GM21381 (cell line): ENCODE measurements at regions not wholly inside any gene's neighbourhood (a gene's known extent, or its start where the extent isn't known, plus 50 kb on each side); places are given as distances from the start of the nearest gene placed in this dataset.

ENCODE experiments used
- ATAC-seq: cut with Tn5 transposase; IDR thresholded peaks from one replicate; pipeline ENCODE4 v1.9.1; 2021; ENCODE audit warnings: mild to moderate bottlenecking, moderate library complexity; ENCODE audit not compliant: unreplicated experiment

DNA sequence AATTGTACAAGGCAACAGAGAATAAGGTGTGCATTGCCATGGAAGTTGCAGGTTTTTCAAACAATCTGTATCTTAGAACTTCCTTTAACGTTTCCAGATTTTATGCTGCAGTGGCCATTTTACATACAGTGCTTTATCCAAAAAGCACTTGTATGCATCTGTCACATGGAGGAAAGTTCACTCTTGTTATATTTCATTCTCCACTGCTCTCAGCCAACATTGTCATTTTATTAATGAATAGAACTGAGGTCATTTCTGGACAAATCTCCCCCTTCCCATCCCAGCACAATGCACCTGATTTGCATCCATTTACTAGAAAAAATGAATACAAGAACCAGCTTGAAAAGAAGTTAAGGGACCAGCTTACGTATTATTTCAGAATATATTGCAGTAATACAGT lies 342.0 kb downstream of the USP25 start:
- ATAC-seq = no peak

DNA sequence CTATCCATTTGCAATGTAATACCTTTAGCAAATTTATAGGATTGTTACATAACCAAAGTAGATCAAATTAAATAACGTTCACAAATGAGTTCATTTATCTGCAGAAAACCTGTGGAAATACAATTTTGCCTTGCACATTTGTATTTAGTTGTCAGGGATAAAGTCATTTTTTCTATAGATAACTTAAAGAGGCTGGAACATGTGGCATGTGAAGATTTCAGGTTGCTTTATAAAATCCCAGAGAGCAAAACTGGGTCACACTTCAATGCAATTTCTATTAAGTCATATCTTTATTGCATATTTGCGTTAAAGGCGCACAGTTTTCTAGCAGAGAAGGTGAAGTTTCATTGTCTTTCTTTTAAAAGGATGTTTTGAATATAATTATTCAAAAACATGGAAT lies 342.4 kb downstream of the USP25 start:
- ATAC-seq = no peak

DNA sequence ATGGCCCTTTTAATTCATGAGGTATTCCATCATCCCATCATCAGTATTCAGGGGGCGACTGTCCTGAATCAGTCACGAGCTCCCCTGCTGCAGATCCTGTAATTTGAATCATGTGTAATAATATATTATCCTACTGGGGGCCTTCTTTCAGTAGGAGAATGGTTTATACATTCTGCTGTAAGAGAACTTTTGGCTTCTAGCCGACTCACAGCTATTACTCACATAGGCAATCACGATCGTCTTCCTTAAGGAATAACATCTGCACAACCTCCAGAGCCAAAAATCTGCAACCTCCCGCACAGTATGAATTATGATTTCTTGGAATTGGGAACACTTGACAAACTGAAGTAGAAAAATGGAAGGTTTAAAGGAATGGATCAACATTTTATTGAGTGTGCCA lies 343.0 kb downstream of the USP25 start:
- no peak for ATAC-seq

DNA sequence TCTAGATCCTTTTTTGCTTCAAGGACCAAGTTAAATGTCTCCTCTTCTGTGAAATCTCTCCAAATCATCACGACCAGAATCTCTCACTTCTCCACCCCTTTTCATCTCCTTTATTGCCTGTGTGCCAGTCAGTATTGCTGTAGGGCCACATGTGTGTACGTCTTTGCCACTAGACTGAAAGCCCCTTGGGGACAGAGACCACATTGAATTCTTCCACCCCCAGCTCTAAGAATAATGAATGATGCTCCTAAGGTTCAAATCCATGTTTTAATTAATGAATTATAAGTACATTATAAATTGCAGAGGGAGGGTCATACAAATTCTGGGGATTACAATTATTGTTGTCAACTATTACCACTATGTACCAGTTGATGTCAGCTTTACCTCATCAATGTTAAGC lies 343.8 kb downstream of the USP25 start:
- ATAC-seq = no peak

DNA sequence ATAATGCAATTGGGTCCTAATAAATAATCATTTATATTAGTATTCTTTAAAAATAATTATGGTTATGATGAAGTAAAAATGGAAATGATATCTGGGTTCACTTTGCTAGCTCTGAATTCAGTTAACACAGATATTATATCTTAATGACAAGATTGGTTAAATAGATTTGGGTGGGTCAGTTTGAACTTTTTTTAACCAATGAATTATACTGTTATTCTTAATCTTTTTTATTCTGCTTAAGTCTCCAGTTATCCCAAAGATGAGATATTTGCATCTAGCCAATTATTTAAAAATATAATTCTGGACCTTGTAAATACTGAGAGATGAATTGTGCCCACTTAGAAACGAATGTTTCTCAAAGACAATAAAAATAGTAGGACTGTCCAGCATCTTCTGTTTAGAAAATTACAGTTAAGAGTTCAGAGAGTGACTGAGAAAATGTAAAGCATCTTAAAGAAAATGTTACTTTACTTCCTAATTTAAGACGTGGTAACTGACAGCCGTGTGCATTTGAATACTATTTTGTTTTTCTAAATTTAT lies 345.2 kb downstream of the USP25 start:
- ATAC-seq = no peak

DNA sequence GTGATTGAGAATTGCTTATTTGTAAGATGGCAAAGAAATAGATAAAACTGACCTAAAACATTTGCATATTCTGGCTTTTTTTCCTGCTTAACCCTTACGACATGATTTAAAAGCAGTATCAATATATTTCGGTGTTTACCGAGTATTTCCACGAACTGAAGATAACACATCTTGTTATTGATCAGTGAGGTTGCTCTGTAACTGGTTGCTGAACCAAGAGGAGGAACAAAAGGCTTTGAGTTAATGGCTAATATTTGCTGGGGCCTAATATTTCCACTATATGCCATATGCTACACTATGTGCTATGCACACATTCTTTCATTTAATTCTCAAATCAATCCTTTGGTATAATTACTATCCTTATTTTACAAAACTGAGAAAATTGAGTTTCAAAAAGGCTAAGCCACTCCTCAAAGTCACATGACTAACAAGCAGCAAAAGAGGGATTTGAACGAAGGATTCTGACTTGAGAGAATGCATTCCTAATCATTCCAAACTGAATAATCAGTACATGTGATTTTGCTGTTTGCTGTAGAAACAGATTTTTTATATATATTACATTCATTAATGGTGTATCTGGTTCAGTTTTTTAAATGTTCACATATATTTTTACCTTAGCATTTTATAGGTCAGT lies 346.0 kb downstream of the USP25 start:
- ATAC-seq = no peak

DNA sequence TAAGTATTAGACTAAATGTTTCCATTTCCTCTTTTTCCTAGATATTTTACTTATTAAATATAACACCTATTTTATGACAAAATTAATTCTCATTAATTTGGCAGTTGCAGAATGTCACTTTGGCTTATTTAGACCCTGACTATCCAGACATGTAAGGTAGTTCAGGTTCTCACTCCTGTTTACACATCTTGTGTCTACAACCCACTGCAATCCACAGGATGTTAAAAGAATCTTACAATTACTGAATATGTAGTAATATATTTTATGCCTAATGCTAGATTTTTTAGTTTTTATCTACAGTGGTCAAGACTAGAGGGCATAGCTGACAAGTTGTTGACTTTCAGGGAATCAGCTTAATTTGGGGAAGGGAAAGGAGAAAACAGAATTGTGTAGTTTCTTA lies 346.7 kb downstream of the USP25 start:
- ATAC-seq = no peak

DNA sequence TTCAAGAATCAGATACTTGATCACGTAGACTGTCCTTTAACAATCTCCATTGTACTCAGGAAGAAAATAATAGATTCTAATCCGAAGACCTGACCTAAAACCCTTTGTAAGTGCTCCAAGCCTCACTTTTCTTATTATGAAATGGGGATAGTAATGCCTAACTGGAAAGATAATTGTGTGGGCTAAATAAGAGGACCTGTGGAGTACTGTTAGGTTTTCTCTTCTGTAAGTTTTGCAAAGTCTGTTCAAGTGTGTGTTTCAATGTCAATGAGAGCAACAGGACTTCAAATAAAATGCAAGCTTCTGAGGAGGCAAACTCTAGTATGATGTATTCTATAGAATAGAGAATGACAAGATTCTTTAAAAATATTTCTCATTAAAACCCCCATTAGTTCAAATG lies 348.6 kb downstream of the USP25 start:
- ATAC-seq = no peak

DNA sequence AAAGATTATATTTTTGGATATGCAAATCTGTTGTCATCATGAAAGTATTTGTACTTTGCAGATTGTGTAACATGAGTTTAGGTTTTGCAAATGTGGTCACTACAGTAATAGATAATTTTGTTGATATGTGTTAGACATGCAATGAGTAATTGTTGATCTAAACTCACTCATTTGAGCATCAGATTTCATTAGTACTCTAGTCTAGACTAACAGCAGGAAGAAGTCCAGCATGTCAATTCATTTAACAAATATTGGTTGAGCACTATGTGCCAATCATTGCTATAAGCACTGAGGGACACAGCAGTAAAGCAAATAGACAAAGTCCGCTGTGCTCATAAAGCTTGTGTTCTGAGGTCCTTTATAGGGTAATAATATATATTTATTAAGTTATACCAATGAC lies 350.0 kb downstream of the USP25 start:
- ATAC-seq = no peak

DNA sequence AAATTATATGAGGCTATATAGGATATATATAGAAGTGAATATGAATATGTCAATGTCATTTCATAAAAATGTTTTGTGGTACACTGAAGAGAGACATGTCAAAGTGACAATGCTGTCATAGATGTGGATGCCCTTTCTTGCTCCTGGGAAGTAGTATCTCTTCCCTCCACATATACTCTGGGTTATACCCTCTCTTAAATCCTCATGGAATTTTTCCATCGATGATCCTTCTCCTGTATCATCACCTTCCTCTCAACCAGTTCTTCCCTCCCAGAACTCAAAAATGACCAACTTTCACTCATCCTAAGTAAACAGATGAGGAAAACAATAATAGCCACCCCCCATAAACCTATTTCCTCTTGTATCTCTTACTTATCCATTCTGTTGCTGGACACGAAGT lies 351.5 kb downstream of the USP25 start:
- ATAC-seq = no peak

DNA sequence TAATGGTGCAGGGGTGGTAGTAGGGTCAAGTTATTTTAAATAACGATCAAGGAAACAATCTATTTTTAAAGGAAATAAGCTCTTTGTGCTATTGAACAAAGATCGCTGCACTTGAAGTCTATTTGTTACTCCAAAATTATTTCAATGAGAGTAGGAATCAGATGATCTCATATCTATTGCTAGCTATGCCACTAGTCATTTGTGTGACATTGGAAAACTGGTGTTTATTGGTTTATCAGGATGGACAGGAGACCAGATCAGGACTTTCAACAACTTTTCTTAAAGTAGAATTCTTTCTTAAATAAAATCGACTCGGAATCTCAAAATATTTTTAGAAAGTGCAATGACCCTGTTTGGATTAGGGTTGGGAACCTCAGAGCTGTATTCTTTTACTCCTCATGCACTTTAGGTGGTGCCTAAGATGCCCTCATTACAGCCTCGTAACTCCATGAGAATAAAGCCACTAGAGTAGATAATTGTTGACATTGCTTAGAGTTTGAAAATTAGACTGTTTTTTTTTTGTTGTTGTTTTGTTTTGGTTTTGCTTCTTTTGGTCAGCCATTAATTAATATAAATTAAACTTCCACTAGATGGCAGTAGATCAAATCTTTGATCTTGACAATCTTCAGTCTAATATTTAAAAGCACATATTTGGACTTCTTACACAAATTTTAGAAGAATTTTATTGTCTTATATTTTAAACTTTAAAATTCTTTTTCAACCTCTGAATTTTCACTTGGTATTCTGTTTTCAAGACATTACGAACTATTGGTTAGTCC lies 352.4 kb downstream of the USP25 start:
- no peak for ATAC-seq

DNA sequence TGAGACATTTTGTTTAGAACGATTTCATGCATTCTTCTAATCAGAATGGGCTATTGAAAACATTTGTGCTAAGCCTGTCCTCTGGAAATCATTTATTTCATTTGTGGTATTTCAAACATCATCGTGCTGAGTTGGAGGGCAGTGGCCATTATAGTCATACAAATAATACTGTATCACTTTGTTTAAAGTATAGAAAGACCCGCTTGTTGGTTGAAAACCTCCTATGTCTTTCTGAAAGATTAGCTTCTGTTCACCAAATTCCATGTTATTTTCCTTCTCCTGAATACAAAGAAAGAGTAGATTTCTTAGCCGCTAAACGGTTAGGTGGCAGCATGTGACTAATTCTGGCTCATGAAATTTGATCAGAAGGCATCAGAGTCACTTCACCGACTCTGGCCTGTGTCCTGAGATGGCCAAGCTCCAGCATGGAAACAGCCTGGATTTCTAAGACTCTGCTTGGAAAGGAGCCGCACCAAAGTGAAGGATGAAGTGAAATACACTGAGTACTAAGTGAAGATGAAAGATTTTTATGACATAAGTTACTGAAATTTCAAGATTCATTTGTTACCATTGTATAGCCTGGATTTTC lies 355.1 kb downstream of the USP25 start:
- ATAC-seq = no peak

DNA sequence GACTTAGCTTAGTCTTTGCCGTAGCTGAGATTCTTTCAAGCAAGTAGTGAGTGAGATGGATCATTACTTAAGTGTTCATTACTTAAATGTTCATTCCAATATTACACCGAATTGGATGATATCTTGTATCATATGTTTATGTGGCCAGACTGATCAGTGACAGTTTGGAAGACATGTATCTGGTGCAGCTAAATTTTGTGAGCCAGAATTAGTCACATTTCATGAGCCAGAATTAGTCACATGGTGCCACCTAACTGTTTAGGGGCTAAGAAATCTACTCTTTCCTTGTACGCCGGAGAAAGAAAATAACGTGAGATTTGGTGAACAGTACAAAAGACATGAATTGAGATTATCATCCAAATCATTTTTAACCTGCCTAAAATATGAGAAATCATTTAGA lies 355.6 kb downstream of the USP25 start:
- ATAC-seq = no peak

DNA sequence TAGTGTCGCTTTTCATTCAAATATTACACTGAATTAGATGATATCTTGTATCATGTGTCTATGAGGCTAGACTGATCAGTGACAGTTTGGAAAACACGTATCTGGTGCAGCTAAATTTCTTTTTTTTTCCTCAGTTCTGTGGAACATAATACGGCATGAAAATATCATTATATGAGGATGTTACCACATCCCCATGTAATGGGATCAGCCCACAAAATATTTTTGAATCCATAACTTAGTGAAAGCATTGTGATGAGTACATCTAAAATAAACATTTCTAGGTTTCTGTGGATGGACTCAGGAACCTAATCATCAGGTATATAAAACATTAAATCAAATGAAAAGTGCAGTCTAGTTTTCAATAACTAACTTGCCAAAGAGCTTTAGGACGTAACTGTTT lies 356.3 kb downstream of the USP25 start:
- no peak for ATAC-seq

DNA sequence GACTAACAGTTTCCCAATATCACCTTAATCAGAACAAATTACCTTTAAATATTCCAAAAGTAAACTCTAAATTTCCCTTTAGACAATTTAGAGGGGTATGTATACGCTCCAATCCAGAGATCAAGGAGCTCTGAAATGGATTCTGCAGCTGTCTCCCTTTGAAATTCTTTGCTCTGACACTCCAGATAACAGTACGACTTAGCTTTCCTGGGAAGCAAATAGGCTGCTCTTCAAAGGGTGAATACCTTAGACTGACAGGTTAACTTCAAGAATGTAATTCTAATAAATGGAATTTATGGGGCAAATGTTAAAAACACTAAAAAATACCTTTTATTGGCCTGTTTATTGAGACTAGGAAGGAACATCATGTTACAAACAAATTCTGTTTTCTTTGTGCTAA lies 357.2 kb downstream of the USP25 start:
- no peak for ATAC-seq

DNA sequence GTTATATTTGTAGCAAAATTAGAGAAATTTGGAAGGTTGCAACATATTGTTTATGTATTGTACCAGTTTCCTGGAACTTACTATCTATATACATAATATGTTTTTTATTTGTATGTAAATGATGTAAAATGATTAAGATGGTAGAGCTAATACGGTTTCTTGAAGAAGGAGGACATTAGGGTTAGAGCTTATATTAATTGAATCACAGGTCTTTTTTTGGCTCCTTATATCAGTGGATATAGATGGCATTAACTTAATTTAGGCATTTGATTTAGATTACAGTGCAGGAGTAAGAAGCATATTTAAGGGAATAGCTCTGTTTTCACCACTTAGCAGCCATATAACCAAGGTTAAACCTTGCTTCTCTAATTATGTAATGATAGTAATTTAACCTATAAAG lies 357.7 kb downstream of the USP25 start:
- ATAC-seq = no peak

DNA sequence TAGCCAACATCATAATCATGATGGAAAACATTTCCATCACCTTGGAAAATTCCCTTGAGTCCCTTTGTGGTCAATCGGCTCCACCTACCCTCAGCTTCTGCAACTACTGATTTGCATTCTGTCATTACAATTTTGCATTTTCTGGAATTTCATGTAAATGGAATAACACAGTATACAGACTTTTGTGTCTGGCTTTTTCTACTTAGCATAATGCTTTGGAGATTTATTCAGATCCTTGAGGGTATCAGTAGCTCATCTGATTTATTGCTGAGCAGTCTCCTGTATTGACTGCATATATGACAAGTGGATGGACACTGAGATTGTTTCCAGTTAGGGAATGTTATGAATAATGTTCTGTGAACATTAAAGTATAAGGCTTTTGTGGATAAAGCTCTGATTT lies 358.3 kb downstream of the USP25 start:
- ATAC-seq = no peak

DNA sequence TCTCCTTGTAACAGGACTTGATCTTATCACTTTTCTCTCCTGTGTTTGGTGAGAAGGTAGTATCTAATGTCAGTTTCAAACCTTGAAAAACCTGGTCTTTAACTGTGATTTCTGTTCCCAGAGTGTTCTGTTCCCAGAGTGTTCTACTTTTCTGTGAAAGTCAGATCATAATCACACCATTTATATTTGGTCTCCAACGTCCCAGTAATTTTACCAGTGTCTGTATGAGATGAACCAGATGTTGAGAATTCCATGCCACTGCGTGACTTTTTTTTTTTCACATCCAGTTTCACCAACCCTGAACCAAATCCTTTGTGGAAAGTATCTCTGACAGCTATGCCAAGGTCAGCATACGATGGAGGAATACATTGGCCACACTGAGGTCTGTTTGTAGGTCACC lies 365.2 kb downstream of the USP25 start:
- no peak for ATAC-seq

DNA sequence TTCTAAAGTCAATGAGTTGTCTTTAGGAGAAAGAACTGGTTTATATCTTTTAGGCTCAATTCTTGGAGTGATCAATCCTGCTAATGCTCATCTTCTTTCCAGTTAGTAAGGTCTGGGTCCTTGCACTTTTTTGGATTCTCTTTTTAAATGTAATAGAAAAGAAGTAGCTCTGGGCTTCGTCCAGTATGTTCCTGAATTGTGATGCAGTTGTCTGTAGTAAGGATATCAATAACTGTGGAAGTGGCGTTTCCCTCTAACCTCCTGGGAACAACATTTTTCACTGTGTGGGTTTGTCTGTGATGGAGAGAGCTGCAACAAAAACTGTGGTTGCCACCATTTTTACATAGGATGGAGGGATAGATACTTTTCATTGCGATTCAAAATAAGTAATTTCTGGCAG lies 367.2 kb downstream of the USP25 start:
- no peak for ATAC-seq

DNA sequence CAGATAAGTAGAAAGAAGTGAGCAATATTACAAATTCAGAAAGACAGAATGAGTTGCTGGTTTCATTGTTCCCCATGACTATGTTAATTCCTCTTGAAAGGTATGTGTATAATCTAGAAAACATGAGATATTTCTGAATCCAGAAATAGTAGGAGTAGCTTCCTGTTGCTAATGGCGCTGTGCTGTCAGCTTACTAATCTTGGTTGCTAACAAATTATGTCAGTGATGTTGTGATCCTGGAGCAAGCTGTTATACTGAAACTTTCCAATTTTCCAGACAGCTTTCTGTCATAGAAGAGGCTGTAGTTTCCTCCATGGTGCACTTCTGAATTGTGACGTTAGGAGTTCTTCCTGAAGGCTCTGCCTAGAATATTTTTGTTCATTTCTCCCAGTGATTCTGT lies 372.3 kb downstream of the USP25 start:
- no peak for ATAC-seq

DNA sequence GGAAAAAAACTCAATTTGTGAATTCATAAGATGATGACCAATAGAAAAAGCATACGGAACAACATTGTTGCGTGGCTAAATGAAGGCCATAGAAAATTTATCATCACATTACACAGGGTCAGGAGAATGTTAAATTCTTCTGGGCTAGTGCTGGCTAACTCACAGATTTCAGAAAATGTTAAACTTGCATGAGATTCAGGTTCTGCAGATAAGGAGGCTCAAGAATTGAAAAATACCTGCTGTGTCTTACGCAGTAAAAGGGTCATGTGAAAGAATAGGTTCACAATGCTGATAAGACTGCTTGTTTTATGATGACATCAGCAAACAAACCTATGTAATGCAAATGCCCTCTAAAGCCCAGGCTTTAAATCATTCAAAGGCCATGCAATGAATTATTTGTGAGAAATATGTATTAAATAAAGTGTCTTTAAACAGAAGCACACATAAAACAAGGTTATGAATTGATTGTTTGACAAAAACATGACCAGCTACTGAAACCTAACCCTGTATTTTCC lies 378.8 kb downstream of the USP25 start:
- ATAC-seq = no peak
